ENCODE measurements at regions not wholly inside any gene's neighbourhood (a gene's known extent, or its start where the extent isn't known, plus 50 kb on each side); places are given as distances from the start of the nearest gene placed in this dataset.

DNA sequence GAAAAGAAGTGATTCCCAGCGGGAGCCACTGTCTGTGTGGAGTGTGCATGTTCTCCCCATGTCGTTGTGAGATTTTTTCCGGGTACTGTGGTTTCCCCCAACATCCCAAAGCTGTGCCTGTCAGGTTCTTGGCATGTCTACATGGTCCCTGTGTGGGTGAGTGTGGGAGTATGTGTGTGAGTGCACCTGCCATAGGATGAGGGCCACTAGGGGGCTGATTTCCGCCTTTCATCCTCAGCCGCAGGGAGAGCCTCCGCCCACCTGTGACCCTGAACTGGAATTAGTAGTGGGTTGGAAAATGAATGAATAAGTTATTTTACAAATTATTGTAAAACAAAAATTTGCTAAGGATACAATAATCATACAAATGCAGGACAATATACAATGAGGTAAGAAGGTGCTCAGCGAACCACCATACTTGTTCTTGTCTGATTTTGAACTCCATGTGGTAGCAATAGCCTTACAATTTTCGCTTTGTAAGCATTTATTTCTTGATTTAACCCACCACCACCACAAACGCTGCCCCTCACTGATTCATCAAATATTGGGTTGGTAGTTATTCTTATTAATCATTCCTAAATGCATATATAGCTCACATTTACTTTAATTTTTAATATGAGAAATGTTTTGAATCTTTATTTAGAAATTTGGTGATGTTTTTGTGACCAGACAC is 641.2 kb upstream of the VSTM2A start:
- H3F3A ChIP-seq (ENCODE audit: insufficient read depth) = no peaks in the 10 kb centered on the region
- no peak overlapping the region for H3K4me2 ChIP-seq (ENCODE audit: unreplicated experiment)
- H2AFZ ChIP-seq = no peak overlapping the region
- in situ Hi-C loops (cut with MboI) = no loop called here
- H3K9me2 ChIP-seq (ENCODE audit: insufficient read depth) = no peaks in the 10 kb centered on the region
- no peaks in the 10 kb centered on the region for H3K36me3 ChIP-seq (ENCODE audit: low read depth)
- no peak overlapping the region for H3K27ac ChIP-seq
- H3K4me3 ChIP-seq = no peak overlapping the region
- TF ChIP-seq EZH2phosphoT487 (IDR thresholded peaks at IDR 0.05; ENCODE audit: insufficient read depth, low read depth) (no peak), EZH2 (IDR thresholded peaks at IDR 0.05; ENCODE audit: insufficient read depth, poor library complexity, severe bottlenecking) (no peak)
- no peaks in the 10 kb centered on the region for H3K4me1 ChIP-seq (ENCODE audit: insufficient read depth)
- 37 to 41% methylated on average over 9 of the region's 9 CpGs for WGBS, 2 experiments (ENCODE audit: low coverage in 1 of 2, low lambda C conversion rate in 2 of 2, missing lambda C conversion rate in 2 of 2)
- H3K9me3 ChIP-seq (ENCODE audit: low read depth) = no peaks in the 10 kb centered on the region
- H4K20me1 ChIP-seq (ENCODE audit: insufficient read depth) = no peaks in the 10 kb centered on the region
- no peaks in the 10 kb centered on the region for H3K79me2 ChIP-seq (ENCODE audit: insufficient read depth)
- no peaks in the 10 kb centered on the region for H3K27me3 ChIP-seq (replicated peaks; ENCODE audit: insufficient read depth)
- no peak overlapping the region for H3K9ac ChIP-seq
- no peak for DNase-seq

DNA sequence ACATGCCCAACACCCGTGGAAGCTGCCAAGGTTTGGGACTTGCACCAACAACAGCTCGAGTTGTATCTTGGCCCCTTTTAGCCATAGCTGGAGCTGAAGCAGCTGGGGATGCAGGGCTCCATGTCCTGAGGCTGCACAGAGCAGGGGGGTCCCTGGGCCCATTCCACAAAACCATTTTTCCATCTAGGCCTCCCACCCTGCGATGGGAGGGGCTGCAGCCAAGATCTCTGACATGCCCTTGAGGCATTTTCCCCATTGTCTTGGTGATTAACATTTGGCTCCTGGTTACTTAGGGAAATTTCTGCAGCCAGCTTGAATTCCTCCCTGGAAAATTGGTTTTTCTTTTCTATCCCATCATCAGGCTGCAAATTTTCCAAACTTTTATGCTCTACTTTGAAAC is 637.8 kb upstream of the VSTM2A start:
- Histone ChIP-seq H3K4me1 (ENCODE audit: insufficient read depth) (no peaks in the 10 kb centered on the region), H4K20me1 (ENCODE audit: insufficient read depth) (no peaks in the 10 kb centered on the region), H3K9me2 (ENCODE audit: insufficient read depth) (no peaks in the 10 kb centered on the region), H3K9me3 (ENCODE audit: low read depth) (no peaks in the 10 kb centered on the region), H3K4me3 (no peak overlapping the region), H2AFZ (no peak overlapping the region), H3K27me3 (replicated peaks; ENCODE audit: insufficient read depth) (no peaks in the 10 kb centered on the region), H3K36me3 (ENCODE audit: low read depth) (no peaks in the 10 kb centered on the region), H3K27ac (no peak overlapping the region), H3F3A (ENCODE audit: insufficient read depth) (no peaks in the 10 kb centered on the region), H3K9ac (no peak overlapping the region), H3K79me2 (ENCODE audit: insufficient read depth) (no peaks in the 10 kb centered on the region), H3K4me2 (ENCODE audit: unreplicated experiment) (no peak overlapping the region)
- TF ChIP-seq EZH2phosphoT487 (IDR thresholded peaks at IDR 0.05; ENCODE audit: insufficient read depth, low read depth) (no peak), EZH2 (IDR thresholded peaks at IDR 0.05; ENCODE audit: insufficient read depth, poor library complexity, severe bottlenecking) (no peak)
- in situ Hi-C loops (cut with MboI) = no loop called here
- no peak for DNase-seq
- WGBS, 2 experiments (ENCODE audit: low coverage in 1 of 2, low lambda C conversion rate in 2 of 2, missing lambda C conversion rate in 2 of 2) = 2 to 7% methylated on average over 3 of the region's 3 CpGs

DNA sequence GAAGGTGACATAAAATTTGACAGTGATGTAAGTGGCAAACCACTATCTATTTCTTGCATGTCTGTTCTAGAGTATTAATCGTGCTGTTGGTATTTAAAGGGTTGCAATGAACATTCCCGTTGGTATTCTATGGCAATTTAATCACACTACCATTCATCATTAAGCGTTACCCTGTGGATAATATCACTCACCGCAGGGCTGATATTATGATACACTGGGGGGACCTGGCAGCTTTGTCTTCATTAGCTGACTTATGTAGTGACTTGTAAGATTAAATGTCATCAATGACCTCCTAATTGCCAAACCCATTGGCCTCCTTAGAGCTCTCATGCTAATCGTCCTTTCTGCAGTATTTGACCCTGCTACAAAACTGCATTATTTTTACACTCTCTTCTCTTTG is 624.5 kb upstream of the VSTM2A start:
- Histone ChIP-seq H3K9ac (no peak overlapping the region), H3K27ac (no peak overlapping the region)

DNA sequence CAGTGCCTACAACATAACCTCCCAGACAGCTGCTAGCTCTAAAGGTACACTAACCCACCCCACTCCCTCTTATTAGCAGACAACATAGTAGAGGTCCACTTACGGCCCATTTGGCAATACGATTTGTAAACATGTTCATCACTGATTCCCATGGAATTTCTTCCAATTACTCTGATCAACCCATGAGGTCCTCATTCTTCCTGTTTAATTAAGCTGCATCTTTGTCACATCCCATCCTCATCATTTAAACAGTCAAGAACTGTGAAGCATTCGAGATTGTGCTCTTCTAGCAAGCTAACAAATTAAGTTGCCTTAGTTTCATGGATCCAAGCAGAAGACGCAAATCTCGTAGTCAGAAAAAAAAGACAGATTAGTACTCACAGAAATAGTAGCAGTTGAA is 622.2 kb upstream of the VSTM2A start:
- no peak overlapping the region for H3K4me3 ChIP-seq
- no peaks in the 10 kb centered on the region for H3K79me2 ChIP-seq (ENCODE audit: insufficient read depth)
- no peak overlapping the region for H2AFZ ChIP-seq
- TF ChIP-seq EZH2 (IDR thresholded peaks at IDR 0.05; ENCODE audit: insufficient read depth, poor library complexity, severe bottlenecking) = no peak
- H3K27me3 ChIP-seq (replicated peaks; ENCODE audit: insufficient read depth) = no peaks in the 10 kb centered on the region
- no peak overlapping the region for H3K9ac ChIP-seq
- 20 to 35% methylated on average over 5 of the region's 5 CpGs for WGBS, 2 experiments (ENCODE audit: low coverage in 1 of 2, low lambda C conversion rate in 2 of 2, missing lambda C conversion rate in 2 of 2)
- H3K9me3 ChIP-seq (ENCODE audit: low read depth) = no peaks in the 10 kb centered on the region
- no peak overlapping the region for H3K27ac ChIP-seq
- no peaks in the 10 kb centered on the region for H3K9me2 ChIP-seq (ENCODE audit: insufficient read depth)
- in situ Hi-C loops (cut with MboI) = no loop called here
- H4K20me1 ChIP-seq (ENCODE audit: insufficient read depth) = no peaks in the 10 kb centered on the region
- DNase-seq = no peak
- H3K36me3 ChIP-seq (ENCODE audit: low read depth) = no peaks in the 10 kb centered on the region
- no peak overlapping the region for H3K4me2 ChIP-seq (ENCODE audit: unreplicated experiment)
- no peaks in the 10 kb centered on the region for H3F3A ChIP-seq (ENCODE audit: insufficient read depth)
- H3K4me1 ChIP-seq (ENCODE audit: insufficient read depth) = no peaks in the 10 kb centered on the region

More for the DNA sequence above, 624.5 kb upstream of the VSTM2A start:
- H3K79me2 ChIP-seq (ENCODE audit: insufficient read depth) = no peaks in the 10 kb centered on the region
- no peaks in the 10 kb centered on the region for H3K4me1 ChIP-seq (ENCODE audit: insufficient read depth)
- no peak overlapping the region for H2AFZ ChIP-seq
- H3K4me3 ChIP-seq = no peak overlapping the region
- no peaks in the 10 kb centered on the region for H3F3A ChIP-seq (ENCODE audit: insufficient read depth)
- no peaks in the 10 kb centered on the region for H3K27me3 ChIP-seq (replicated peaks; ENCODE audit: insufficient read depth)
- TF ChIP-seq EZH2phosphoT487 (IDR thresholded peaks at IDR 0.05; ENCODE audit: insufficient read depth, low read depth) = no peak
- TF ChIP-seq EZH2 (IDR thresholded peaks at IDR 0.05; ENCODE audit: insufficient read depth, poor library complexity, severe bottlenecking) = no peak
- no peak overlapping the region for H3K4me2 ChIP-seq (ENCODE audit: unreplicated experiment)
- DNase-seq = no peak
- H3K36me3 ChIP-seq (ENCODE audit: low read depth) = no peaks in the 10 kb centered on the region
- H4K20me1 ChIP-seq (ENCODE audit: insufficient read depth) = no peaks in the 10 kb centered on the region
- in situ Hi-C loops (cut with MboI) = no loop called here
- H3K9me3 ChIP-seq (ENCODE audit: low read depth) = no peaks in the 10 kb centered on the region
- 34 to 37% methylated on average over 5 of the region's 5 CpGs for WGBS, 2 experiments (ENCODE audit: low coverage in 1 of 2, low lambda C conversion rate in 2 of 2, missing lambda C conversion rate in 2 of 2)
- H3K9me2 ChIP-seq (ENCODE audit: insufficient read depth) = no peaks in the 10 kb centered on the region

- Histone ChIP-seq H3K27ac (no peak overlapping the region), H3K9ac (no peak overlapping the region), H3K9me2 (ENCODE audit: insufficient read depth) (no peaks in the 10 kb centered on the region), H3K4me1 (ENCODE audit: insufficient read depth) (no peaks in the 10 kb centered on the region), H3K4me2 (ENCODE audit: unreplicated experiment) (no peak overlapping the region), H3K4me3 (no peak overlapping the region), H3K36me3 (ENCODE audit: low read depth) (no peaks in the 10 kb centered on the region), H3K9me3 (ENCODE audit: low read depth) (no peaks in the 10 kb centered on the region), H3K79me2 (ENCODE audit: insufficient read depth) (no peaks in the 10 kb centered on the region), H3F3A (ENCODE audit: insufficient read depth) (no peaks in the 10 kb centered on the region), H3K27me3 (replicated peaks; ENCODE audit: insufficient read depth) (no peaks in the 10 kb centered on the region), H2AFZ (no peak overlapping the region), H4K20me1 (ENCODE audit: insufficient read depth) (no peaks in the 10 kb centered on the region)
- DNase-seq = no peak
- WGBS, 2 experiments (ENCODE audit: low coverage in 1 of 2, low lambda C conversion rate in 2 of 2, missing lambda C conversion rate in 2 of 2) = 14 to 17% methylated on average over 3 of the region's 3 CpGs
- in situ Hi-C loops (cut with MboI) = no loop called here
- no peak for TF ChIP-seq EZH2phosphoT487 (IDR thresholded peaks at IDR 0.05; ENCODE audit: insufficient read depth, low read depth)
These were observed 601.7 kb upstream of the VSTM2A start for GRCh38 chr7:53940483-53940882.
